ENCODE measurements at regions not wholly inside any gene's neighbourhood (a gene's known extent, or its start where the extent isn't known, plus 50 kb on each side); places are given as distances from the start of the nearest gene placed in this dataset.

DNA sequence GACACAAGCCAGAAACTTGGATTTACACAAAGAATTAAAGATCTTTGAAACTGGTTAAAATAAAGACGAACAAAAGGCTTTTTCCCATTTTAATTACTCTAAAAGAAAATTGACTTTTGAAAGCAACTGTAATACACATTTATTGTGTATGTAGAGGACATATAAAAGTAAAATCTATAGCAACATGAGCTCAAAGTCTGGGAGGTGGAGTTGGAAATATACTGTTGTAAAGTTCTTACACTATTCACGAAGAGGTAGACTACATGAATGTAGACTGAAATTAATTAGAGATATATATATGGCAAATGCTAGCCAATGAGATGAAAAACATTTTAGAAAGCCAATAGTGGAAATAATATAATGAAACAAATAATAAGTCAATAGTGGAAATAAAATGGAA lies 251.0 kb downstream of the AHR start:
- Histone ChIP-seq H3K4me2 (ENCODE audit: low read length) (no peak overlapping the region), H3K9ac (ENCODE audit: low read depth, low read length) (no peak overlapping the region), H3K36me3 (ENCODE audit: insufficient read depth, low read length) (no peaks in the 10 kb centered on the region), H3K27me3 (ENCODE audit: control insufficient read depth, insufficient read depth, low read length) (no peaks in the 10 kb centered on the region), H3K4me3 (ENCODE audit: low read length) (no peak overlapping the region), H3K4me1 (ENCODE audit: control insufficient read depth, insufficient read depth, low read length) (peaks cover 18% of the 10 kb centered on the region), H3K9me3 (replicated peaks; ENCODE audit: low read length) (no peaks in the 10 kb centered on the region)

DNA sequence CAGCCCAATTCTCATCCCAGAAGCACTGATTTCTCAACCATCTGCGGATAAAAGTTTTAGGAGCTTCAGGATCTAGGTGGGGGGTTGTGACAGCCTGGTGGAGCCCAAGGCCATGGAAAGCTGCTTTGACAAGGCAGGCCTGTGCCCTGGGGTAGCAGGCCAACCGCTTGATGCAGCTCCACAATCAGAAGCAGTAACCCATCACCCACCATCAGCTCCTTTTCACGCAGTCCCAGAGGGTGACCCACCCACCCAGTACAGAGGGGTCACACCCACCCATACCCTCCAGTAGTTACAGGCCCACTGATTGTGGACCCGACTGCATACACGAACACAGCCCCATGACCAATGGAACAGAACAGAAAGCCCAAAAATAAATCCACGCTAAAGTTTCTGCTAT lies 253.9 kb downstream of the AHR start:
- no peak overlapping the region for H3K4me2 ChIP-seq (ENCODE audit: low read length)
- H3K4me1 ChIP-seq (ENCODE audit: control insufficient read depth, insufficient read depth, low read length) = peaks cover 13% of the 10 kb centered on the region
- H3K4me3 ChIP-seq (ENCODE audit: low read length) = no peak overlapping the region

DNA sequence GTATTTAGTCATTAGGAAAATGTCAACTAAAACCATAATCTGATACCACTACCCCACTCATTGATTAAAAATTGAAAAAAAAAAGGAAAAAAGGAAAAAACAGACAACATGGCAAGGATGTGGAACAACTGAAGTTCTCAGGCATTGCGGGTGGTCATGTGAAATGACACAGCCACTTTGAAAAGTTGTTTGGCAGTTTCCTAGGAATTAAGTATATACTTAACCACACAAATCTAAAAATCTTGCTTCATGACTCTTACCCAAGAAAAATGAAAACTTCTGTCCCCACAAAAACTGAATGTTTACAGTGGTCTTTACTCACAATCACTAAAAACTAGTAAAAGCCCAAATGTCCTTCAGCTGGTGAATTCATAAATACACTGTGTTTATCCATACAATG lies 254.5 kb downstream of the AHR start:
- H3K4me1 ChIP-seq (ENCODE audit: control insufficient read depth, insufficient read depth, low read length) = peaks cover 19% of the 10 kb centered on the region
- no peaks in the 10 kb centered on the region for H3K9me3 ChIP-seq (replicated peaks; ENCODE audit: low read length)
- no peak overlapping the region for H3K4me2 ChIP-seq (ENCODE audit: low read length)
- H3K4me3 ChIP-seq (ENCODE audit: low read length) = no peak overlapping the region
- no peak overlapping the region for H3K9ac ChIP-seq (ENCODE audit: low read depth, low read length)
- no peaks in the 10 kb centered on the region for H3K27me3 ChIP-seq (ENCODE audit: control insufficient read depth, insufficient read depth, low read length)
- H3K36me3 ChIP-seq (ENCODE audit: insufficient read depth, low read length) = no peaks in the 10 kb centered on the region

More for the DNA sequence above, 253.9 kb downstream of the AHR start:
- H3K9me3 ChIP-seq (replicated peaks; ENCODE audit: low read length) = no peaks in the 10 kb centered on the region
- no peaks in the 10 kb centered on the region for H3K27me3 ChIP-seq (ENCODE audit: control insufficient read depth, insufficient read depth, low read length)
- no peaks in the 10 kb centered on the region for H3K36me3 ChIP-seq (ENCODE audit: insufficient read depth, low read length)
- no peak overlapping the region for H3K9ac ChIP-seq (ENCODE audit: low read depth, low read length)

DNA sequence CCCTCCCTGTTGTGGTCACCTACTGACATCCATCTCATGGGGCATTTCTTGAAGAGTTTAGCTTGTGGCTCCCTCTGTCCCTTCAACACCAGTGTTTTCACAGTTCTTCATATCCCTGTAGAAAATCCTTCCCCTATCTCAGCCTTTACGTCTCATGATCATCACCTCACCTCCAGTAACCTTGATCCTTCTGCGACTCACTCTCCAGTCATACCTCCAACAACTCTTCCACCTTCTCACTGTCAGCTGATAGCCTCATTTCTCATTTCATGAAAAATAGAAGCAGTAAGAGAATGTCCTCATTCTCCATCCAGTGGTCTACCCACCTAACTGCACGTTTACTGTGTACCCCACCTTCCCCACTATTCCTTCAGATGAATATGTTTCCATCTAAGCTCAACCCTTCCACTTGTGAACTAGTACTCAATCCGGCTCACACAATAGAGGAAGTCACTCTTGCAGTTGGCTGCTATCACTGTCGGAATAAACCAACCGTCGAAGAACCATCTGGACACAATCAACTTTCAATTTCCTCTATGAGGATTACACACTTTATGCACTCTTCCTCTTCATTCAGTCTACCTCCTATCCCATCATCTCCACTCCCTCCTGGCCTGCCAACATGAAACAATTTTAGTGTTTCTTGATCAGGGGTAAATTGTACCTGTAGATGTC lies 256.0 kb downstream of the AHR start:
- no peak overlapping the region for H3K4me3 ChIP-seq (ENCODE audit: low read length)
- no peaks in the 10 kb centered on the region for H3K9me3 ChIP-seq (replicated peaks; ENCODE audit: low read length)
- peaks cover 34% of the 10 kb centered on the region for H3K4me1 ChIP-seq (ENCODE audit: control insufficient read depth, insufficient read depth, low read length)
- no peak overlapping the region for H3K4me2 ChIP-seq (ENCODE audit: low read length)
- H3K36me3 ChIP-seq (ENCODE audit: insufficient read depth, low read length) = no peaks in the 10 kb centered on the region
- H3K27me3 ChIP-seq (ENCODE audit: control insufficient read depth, insufficient read depth, low read length) = no peaks in the 10 kb centered on the region
- no peak overlapping the region for H3K9ac ChIP-seq (ENCODE audit: low read depth, low read length)

DNA sequence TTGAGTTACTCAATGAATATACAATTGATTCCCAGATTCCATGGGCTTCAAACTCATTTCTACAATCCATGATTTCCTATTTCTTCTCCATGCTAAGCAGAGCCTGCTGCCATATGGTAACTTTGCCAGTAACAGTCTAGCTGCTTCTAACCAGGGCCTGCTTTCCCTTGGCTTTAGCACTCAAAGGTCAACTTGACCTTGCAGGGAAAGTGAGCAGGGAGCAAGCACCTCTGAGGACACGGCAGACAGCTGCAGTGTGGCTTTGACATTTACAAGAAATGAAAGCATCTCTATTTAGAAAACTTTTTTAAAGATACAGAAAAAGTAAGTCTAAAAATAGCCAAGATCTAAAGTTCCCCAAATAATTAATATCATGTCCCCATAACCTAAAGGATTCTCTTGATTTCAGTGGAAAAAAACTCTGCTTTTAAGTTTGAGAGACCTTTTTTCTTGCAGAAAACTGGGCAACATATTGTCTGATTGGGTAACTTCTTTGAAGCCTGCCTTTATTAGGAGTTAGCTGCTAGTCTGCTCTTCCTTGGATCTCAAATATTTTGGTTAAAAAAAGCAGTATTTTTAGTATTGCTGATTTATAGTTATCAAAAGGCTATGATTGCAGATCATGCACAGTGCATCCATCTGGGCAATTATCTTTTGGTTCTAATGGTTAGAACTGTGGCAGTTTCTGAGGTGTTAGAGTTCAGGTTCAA lies 257.9 kb downstream of the AHR start:
- Histone ChIP-seq H3K9me3 (replicated peaks; ENCODE audit: low read length) (no peaks in the 10 kb centered on the region), H3K4me1 (ENCODE audit: control insufficient read depth, insufficient read depth, low read length) (peaks cover 42% of the 10 kb centered on the region), H3K4me2 (ENCODE audit: low read length) (no peak overlapping the region), H3K4me3 (ENCODE audit: low read length) (no peak overlapping the region), H3K27me3 (ENCODE audit: control insufficient read depth, insufficient read depth, low read length) (no peaks in the 10 kb centered on the region), H3K9ac (ENCODE audit: low read depth, low read length) (peak overlapping the region; percentile 38), H3K36me3 (ENCODE audit: insufficient read depth, low read length) (no peaks in the 10 kb centered on the region)

DNA sequence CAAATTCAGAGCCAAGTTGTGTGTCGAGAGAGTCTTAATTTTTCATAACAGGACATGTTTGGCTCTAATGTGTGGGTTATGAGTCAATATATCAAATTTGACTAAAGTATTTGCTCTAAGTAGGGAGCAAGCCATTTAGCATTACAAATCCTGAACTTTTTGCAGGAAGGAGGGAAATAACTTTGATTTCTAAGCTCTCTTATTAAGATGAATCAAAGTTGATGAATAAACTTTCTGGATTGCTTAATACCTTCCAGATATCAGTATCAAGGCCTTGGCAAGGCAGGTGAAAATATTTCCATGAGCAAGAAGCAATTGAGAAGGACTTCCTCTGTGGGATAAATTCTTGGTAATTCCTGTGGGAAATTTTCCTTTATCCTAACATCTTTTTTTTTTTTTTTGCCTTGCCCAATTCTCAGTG lies 258.8 kb downstream of the AHR start:
- no peaks in the 10 kb centered on the region for H3K36me3 ChIP-seq (ENCODE audit: insufficient read depth, low read length)
- H3K27me3 ChIP-seq (ENCODE audit: control insufficient read depth, insufficient read depth, low read length) = no peaks in the 10 kb centered on the region
- H3K4me1 ChIP-seq (ENCODE audit: control insufficient read depth, insufficient read depth, low read length) = peaks cover 42% of the 10 kb centered on the region
- H3K9ac ChIP-seq (ENCODE audit: low read depth, low read length) = peak overlapping the region; percentile 38
- H3K4me3 ChIP-seq (ENCODE audit: low read length) = no peak overlapping the region
- H3K9me3 ChIP-seq (replicated peaks; ENCODE audit: low read length) = no peaks in the 10 kb centered on the region
- peak overlapping the region; percentile 27 for H3K4me2 ChIP-seq (ENCODE audit: low read length)

DNA sequence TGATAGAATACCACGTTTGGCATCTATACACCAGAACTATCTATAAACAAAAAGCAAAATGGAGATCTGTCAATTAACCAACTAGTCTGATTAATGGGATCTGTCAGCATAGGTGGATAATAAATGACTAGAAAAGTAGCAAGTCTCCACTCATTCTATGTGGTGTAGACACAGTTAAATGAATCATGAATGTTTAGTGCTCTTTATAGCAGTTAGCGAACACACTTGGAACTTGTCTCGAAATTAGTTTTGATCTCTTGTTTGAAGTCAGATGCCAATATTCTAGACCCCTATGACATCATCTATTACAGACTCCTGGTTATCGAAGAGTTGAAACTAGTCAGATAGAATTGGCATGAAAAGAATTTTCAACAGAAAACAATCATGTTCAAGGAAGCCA lies 259.7 kb downstream of the AHR start:
- peak overlapping the region; percentile 13 for H3K9ac ChIP-seq (ENCODE audit: low read depth, low read length)
- no peaks in the 10 kb centered on the region for H3K9me3 ChIP-seq (replicated peaks; ENCODE audit: low read length)
- H3K36me3 ChIP-seq (ENCODE audit: insufficient read depth, low read length) = no peaks in the 10 kb centered on the region
- peaks cover 42% of the 10 kb centered on the region for H3K4me1 ChIP-seq (ENCODE audit: control insufficient read depth, insufficient read depth, low read length)
- H3K4me3 ChIP-seq (ENCODE audit: low read length) = no peak overlapping the region
- no peaks in the 10 kb centered on the region for H3K27me3 ChIP-seq (ENCODE audit: control insufficient read depth, insufficient read depth, low read length)
- peak overlapping the region; percentile 27 for H3K4me2 ChIP-seq (ENCODE audit: low read length)

DNA sequence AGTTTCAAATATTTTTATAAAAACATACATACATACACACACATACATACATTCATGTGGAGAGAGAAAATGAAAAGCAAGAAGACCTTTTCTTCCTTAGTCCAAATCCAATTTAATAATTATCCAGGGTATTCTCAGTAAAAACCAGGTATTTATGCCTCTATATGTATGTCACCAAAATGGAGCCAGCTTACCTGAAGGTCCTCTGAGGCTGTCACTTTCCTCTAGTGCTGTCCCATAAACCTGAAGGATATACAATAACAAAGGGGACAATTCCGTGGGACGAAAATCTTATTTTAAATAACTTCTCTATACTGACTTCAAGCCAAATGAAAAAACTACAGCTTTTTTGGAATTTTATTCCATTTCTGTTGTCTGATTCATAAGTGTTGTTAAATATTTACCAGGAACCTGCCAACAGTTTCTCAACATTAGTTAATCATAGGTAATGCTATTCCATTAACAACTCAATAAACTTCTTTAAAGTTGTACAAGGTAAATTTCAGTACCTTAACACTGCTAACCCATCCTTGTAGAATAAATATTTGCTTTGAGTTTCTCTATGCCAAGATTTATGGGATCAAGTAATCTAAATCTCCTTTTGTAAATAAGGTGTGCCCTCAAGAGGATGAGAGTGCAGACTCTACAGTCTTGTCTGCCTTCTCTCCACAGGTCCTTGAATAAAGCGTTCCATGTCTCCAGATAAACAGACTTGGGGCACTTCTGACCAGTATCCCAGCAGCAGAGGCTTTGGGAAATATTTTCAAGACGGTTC lies 260.3 kb downstream of the AHR start:
- H3K4me2 ChIP-seq (ENCODE audit: low read length) = no peak overlapping the region
- H3K9ac ChIP-seq (ENCODE audit: low read depth, low read length) = no peak overlapping the region
- no peaks in the 10 kb centered on the region for H3K9me3 ChIP-seq (replicated peaks; ENCODE audit: low read length)
- H3K27me3 ChIP-seq (ENCODE audit: control insufficient read depth, insufficient read depth, low read length) = no peaks in the 10 kb centered on the region
- peaks cover 42% of the 10 kb centered on the region for H3K4me1 ChIP-seq (ENCODE audit: control insufficient read depth, insufficient read depth, low read length)
- H3K36me3 ChIP-seq (ENCODE audit: insufficient read depth, low read length) = no peaks in the 10 kb centered on the region
- no peak overlapping the region for H3K4me3 ChIP-seq (ENCODE audit: low read length)

DNA sequence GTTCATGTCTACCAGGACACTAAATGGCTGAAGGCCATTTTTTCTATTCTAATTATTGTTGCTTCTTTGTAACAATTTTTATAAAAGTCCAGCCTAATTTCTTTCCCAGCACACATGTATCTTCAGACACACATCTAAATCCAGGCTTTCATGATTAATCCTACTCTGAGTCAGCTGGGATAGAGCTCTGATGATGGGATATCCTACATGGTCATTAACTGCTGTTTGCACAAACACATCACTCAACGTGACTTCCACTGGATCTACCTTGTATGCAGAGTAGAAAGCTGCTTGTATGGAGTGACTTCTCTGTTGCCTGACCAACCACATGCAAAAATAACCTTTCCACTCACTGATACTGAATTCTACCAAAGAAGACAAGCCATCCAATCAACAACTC lies 260.9 kb downstream of the AHR start:
- Histone ChIP-seq H3K27me3 (ENCODE audit: control insufficient read depth, insufficient read depth, low read length) (no peaks in the 10 kb centered on the region), H3K9me3 (replicated peaks; ENCODE audit: low read length) (no peaks in the 10 kb centered on the region), H3K4me2 (ENCODE audit: low read length) (no peak overlapping the region), H3K36me3 (ENCODE audit: insufficient read depth, low read length) (no peaks in the 10 kb centered on the region), H3K4me1 (ENCODE audit: control insufficient read depth, insufficient read depth, low read length) (peaks cover 46% of the 10 kb centered on the region), H3K4me3 (ENCODE audit: low read length) (no peak overlapping the region), H3K9ac (ENCODE audit: low read depth, low read length) (no peak overlapping the region)

DNA sequence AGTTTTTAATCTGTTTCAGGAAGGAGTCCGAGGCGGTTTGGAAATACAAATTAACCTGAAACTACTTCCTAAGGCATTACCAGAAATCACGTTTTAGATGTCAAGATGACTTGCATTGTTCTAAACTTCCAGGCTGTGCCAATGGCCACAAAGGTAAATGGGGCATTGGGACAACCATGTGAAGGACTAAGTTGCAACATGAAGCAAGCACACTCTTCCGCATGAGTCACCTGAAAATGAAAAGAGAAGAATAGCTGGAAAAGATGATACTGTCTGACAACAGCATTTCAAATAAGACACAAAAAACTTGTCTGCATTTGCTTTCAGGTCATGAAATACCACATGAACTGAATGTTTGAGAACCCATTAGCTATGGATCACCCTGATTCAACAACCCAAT lies 262.1 kb downstream of the AHR start:
- no peak overlapping the region for H3K9ac ChIP-seq (ENCODE audit: low read depth, low read length)
- H3K4me3 ChIP-seq (ENCODE audit: low read length) = no peak overlapping the region
- no peaks in the 10 kb centered on the region for H3K27me3 ChIP-seq (ENCODE audit: control insufficient read depth, insufficient read depth, low read length)
- H3K9me3 ChIP-seq (replicated peaks; ENCODE audit: low read length) = no peaks in the 10 kb centered on the region
- peaks cover 58% of the 10 kb centered on the region for H3K4me1 ChIP-seq (ENCODE audit: control insufficient read depth, insufficient read depth, low read length)
- no peak overlapping the region for H3K4me2 ChIP-seq (ENCODE audit: low read length)
- H3K36me3 ChIP-seq (ENCODE audit: insufficient read depth, low read length) = no peaks in the 10 kb centered on the region

DNA sequence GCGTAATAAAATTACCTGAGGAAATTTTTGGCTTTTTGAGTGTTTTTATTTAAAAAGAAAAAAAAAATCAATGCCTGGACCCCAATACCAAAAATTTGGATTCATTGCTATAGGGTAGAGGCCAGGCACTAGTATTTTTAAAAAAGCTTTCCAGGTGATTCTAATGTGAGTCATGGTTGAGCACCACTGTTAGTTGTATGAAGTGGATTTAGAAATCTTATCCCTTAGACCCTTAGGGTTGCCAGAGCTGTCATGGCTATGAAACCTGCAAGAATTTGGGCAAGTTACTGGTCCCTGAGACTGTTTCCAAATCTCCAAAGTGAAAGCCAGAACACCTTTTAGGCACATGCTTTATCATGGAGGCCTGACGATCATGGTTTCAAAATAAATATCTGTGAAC lies 262.5 kb downstream of the AHR start:
- Histone ChIP-seq H3K4me1 (ENCODE audit: control insufficient read depth, insufficient read depth, low read length) (peaks cover 59% of the 10 kb centered on the region), H3K27me3 (ENCODE audit: control insufficient read depth, insufficient read depth, low read length) (no peaks in the 10 kb centered on the region), H3K36me3 (ENCODE audit: insufficient read depth, low read length) (no peaks in the 10 kb centered on the region), H3K9me3 (replicated peaks; ENCODE audit: low read length) (no peaks in the 10 kb centered on the region), H3K4me3 (ENCODE audit: low read length) (no peak overlapping the region), H3K4me2 (ENCODE audit: low read length) (no peak overlapping the region), H3K9ac (ENCODE audit: low read depth, low read length) (no peak overlapping the region)

Data from skeletal muscle satellite cell (primary cell).